ENCODE measurements at regions not wholly inside any gene's neighbourhood (a gene's known extent, or its start where the extent isn't known, plus 50 kb on each side); places are given as distances from the start of the nearest gene placed in this dataset.
"Not testable (repeated sequence)": the region's sequence is repeated elsewhere in the genome, so short reads cannot be mapped to it uniquely, and the experiment has no call there.

- no peak for DNase-seq
These were observed 468.8 kb upstream of the CDIN1 start for GRCh38 chr15:36110659-36110993.

GRCh38 chr15:36117296-36117787, 462.1 kb upstream of the CDIN1 start:
- no peak for DNase-seq

GRCh38 chr15:36126194-36126593, 453.2 kb upstream of the CDIN1 start:
- DNase-seq, result no peak

GRCh38 chr15:36130641-36131310, 448.6 kb upstream of the CDIN1 start:
- DNase-seq, result no peak

GRCh38 chr15:36133742-36134141, 445.7 kb upstream of the CDIN1 start:
- DNase-seq, result no peak

- no peak for DNase-seq
These were observed 443.4 kb upstream of the CDIN1 start for GRCh38 chr15:36136049-36136448.

GRCh38 chr15:36152936-36153335, 426.5 kb upstream of the CDIN1 start:
- no peak for DNase-seq

DNA sequence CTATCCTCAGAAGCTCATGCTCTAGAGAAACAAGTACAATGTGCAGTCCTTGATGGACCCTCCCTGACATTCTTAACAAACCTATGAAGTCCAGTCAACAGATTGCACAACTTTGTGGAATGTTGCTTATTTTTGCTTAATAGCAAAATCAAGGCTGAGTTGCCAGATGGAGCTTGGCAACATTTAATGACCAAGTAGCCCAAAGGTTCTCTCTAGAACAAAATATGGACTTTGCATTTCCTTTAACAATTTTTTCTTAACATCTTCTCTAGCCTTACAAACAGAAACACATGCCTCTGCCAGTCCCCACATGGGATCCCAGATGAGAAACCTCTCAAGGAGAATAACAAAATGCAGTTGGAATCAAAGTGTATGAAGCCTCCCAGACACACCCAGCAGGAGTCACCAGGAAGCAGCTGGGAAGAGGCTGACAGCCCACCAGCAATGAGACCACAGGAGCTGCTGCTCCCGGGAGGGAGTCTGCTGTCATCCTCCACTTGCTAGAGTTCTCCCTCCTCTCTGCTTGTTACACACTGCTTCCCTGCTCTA, 422.5 kb upstream of the CDIN1 start:
- DNase-seq, result no peak

- no peak for DNase-seq
These were observed 419.1 kb upstream of the CDIN1 start for GRCh38 chr15:36160351-36160750.

DNA sequence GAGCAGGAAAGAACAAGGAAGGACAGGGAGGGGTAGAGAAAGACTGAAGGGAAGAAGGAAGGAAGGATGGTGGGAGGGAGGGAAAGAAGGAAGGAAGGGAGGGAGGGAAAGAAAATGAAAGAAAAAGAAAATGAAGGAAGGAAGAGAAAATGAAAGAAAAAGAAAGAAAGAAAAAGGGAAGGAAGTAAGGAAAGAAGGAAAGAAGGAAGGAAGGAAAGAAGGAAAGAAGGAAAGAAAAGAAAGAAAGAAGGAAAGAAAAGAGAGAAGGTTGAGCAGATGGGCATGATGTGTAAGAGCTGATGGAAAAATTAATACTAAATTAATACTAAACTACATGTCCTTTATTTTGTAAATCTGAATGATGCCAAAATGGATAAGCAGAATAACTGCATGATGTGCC, 418.3 kb upstream of the CDIN1 start:
- DNase-seq, result no peak

DNA sequence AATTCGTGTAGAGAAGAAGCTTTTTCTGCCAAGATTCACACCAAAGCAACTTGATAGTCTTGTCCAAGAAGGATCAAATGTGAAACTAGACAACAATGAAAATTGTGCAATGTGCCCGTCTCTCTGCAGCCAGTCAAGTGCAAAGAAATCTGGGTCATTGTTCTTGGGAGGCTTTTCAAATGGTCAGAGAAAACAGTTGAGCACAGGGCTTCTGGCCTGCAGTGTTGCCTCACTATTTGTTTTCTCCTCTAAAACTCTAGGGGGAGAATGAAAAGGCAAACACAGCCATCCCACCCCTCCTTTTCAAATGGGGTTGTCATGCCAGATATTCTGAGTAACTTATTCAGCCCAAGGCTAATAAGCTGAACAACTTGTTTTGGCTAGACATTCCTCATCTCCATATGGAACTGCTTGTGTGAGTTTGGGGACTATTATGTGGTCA, 417.6 kb upstream of the CDIN1 start:
- no peak for DNase-seq

DNA sequence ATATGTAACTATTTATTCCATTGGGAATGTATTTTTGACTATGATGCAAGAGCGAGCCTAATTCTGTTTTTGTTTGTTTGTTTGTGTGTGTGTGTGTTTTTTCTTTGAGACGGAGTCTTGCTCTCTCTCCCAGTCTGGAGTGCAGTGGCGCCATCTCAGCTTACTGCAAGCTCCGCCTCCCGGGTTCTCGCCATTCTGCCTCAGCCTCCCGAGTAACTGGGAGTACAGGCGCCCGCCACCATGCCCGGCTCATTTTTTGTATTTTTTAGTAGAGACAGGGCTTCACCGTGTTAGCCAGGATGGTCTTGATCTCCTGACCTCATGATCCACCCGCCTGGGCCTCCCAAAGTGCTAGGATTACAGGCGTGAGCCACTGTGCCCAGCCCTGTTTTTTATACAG, 415.4 kb upstream of the CDIN1 start:
- DNase-seq, result not testable (repeated sequence)

GRCh38 chr15:36172955-36173354, 406.5 kb upstream of the CDIN1 start:
- DNase-seq, result no peak

- no peak for DNase-seq
These were observed 404.2 kb upstream of the CDIN1 start for GRCh38 chr15:36175186-36175740.

DNA sequence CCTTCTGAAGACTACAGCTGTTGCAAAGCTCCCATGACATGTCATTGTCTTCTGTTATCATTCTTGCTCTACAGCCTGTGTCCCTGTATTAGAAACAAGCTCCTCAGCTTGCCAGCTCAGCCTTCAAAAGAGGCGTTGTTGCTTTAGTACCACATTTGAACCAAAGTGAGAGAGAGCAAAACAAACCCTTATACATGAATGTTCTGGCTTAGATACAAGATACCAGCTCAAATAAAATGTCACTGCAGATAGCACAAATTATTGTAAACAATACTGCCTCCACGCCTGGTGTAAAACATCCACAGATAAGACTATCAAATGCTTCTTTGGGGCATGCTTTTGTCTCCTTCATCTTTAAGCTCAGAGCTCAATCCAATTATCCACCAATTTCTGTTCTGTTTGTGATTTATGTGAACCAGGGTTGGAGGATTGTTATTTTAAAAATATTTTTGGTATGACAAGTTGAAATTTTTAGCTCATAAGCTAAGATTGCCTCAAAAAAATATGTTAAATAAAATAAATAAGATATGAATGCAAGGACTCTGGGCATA, 403.6 kb upstream of the CDIN1 start:
- no peak for DNase-seq

GRCh38 chr15:36177590-36178302, 401.7 kb upstream of the CDIN1 start:
- no peak for DNase-seq

DNA sequence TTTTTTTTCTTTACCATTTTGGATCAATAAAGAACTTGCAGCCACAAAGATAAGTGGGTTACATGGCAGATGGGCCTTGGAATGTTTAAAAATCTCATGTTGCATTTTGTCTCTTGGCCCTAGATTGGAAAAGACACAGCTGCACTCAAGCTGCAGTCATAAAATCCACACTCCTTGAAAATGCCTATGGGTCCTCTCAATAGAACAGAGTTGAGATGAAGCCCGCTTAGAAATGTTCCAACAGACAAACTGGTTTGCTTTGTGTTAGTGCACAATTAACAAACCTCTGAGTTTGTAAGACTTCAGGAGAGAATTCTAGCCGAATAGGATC, 401.2 kb upstream of the CDIN1 start:
- DNase-seq, result no peak

DNA sequence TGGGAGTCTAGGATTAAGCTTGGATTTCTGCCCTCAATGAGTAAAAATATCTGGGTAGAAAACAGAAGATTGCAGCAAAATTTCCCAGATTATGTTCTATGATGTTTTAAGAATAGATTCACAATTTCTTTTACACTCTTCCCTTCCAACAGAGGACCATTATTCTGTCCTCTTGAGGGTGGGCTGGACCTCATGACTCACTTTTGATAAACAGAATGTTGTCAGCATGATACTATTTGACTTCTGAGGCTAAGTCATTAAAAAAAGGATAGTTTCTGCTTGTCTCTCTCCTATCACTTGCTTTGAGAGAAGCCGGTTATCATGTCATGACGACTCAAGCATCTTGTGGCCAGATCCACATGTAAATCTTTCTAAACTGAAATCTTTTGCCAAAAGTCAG, 396.2 kb upstream of the CDIN1 start:
- DNase-seq, result no peak

DNA sequence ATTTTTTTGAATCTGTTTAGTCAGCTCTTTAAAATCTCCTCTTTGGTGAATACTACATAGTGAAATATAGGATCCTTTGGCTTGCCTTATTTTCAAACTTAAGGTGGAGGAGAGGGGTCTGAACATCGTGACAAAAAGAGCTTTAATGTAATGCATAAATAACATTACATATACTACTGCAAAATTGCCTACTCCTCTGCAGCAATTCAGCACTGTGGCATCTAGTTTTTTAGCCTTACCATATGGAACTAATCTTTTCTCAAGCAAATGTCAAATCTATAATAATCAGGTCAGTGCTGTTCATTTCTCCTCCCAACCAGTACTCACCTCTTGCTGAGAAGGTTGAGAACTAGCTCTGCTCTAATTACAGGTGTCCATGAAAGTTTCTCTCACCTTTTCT, 394.0 kb upstream of the CDIN1 start:
- no peak for DNase-seq

- DNase-seq, result no peak
These were observed 393.6 kb upstream of the CDIN1 start for GRCh38 chr15:36185845-36186244.

- DNase-seq, result no peak
These were observed 393.1 kb upstream of the CDIN1 start for GRCh38 chr15:36186376-36186775.

DNA sequence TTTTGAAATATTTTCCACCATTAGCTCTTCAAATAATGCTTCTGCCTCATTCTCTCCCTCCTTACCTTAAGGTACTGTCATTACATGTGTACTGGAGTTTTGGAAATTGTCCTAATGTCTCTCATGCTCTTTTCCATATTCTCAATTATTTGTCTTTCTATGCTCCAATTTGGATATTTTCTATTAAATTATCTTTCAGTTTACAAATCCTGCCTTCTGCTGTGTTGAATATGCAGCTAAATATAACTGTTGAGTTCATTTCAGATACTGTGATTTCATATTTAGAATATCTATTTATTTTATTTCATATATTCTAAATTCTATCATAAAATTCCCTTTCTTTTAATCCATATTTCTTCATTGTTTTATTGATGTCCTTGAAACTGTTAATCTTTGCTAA, 388.0 kb upstream of the CDIN1 start:
- no peak for DNase-seq

DNA sequence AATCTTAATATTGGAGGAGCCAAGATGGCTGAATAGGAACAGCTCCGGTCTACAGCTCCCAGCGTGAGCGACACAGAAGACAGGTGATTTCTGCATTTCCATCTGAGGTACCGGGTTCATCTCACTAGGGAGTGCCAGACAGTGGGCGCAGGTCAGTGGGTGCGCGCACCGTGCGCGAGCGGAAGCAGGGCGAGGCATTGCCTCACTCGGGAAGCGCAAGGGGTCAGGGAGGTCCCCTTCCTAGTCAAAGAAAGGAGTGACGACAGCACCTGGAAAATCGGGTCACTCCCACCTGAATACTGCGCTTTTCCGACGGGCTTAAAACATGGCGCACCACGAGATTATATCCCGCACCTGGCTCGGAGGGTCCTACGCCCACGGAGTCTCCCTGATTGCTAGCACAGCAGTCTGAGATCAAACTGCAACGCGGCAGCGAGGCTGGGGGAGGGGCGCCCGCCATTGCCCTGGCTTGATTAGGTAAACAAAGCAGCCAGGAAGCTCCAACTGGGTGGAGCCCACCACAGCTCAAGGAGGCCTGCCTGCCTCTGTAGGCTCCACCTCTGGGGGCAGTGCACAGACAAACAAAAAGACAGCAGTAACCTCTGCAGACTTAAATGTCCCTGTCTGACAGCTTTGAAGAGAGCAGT, 383.9 kb upstream of the CDIN1 start:
- DNase-seq, result not testable (repeated sequence)

All from GOT3 (cell line).